ENCODE measurements at regions not wholly inside any gene's neighbourhood (a gene's known extent, or its start where the extent isn't known, plus 50 kb on each side); places are given as distances from the start of the nearest gene placed in this dataset.

DNA sequence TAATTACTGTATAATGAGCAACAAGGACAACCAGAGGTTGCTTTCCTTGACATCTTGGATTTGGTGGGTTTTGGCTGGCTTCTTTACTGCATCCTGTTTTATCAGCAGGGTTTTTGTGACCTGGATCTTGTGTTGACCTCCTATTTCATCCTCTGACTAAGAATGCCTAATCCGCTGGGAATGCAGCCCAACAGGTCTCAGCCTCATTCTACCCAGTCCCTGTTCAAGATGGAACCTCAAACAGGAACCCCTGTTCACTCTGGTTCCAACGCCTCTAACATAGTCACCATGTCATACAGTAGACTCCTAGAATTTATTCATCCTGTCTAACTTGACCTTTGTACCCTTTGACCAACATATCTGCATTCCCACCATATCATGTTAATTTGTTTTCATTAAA, 183.8 kb upstream of the SOX9 start:
- CTCF ChIA-PET = no interaction called here
- Histone ChIP-seq H3K9me3 (no peaks in the 10 kb centered on the region), H3K4me3 (no peak overlapping the region), H3K4me1 (no peaks in the 10 kb centered on the region), H3K27ac (no peak overlapping the region), H3K4me2 (no peak overlapping the region)
- 45% methylated on average over 2 of the region's 2 CpGs for WGBS (ENCODE audit: missing lambda C conversion rate)
- DNase-seq (ENCODE audit: low read depth in 1 of 2, low spot score in 1 of 2) = no peak
- TF ChIP-seq RCOR1 (IDR thresholded peaks at IDR 0.05; ENCODE audit: low read depth, low read length) (no peak), TP53 (CRISPR knock-in tag; IDR thresholded peaks at IDR 0.05) (no peak), REST (IDR thresholded peaks at IDR 0.05) (no peak), POLR2A (IDR thresholded peaks at IDR 0.05; ENCODE audit: low read length) (no peak), ZC3H11A (IDR thresholded peaks at IDR 0.05) (no peak), RNF2 (IDR thresholded peaks at IDR 0.05; ENCODE audit: borderline replicate concordance, low read depth) (no peak), HOXB13 (CRISPR knock-in tag; IDR thresholded peaks at IDR 0.05; ENCODE audit: low read depth) (no peak), SMC3 (IDR thresholded peaks at IDR 0.05) (no peak), KDM1A (IDR thresholded peaks at IDR 0.05; ENCODE audit: low read depth) (no peak), JUN (IDR thresholded peaks at IDR 0.05) (no peak), CHD2 (IDR thresholded peaks at IDR 0.05; ENCODE audit: low read length, partially characterized antibody) (no peak), CEBPB (IDR thresholded peaks at IDR 0.05) (no peak), HDAC2 (IDR thresholded peaks at IDR 0.05) (no peak), CBX8 (IDR thresholded peaks at IDR 0.05) (no peak), EHF (CRISPR knock-in tag; IDR thresholded peaks at IDR 0.05) (no peak), NFE2L2 (conservative IDR thresholded peaks at IDR 0.05; ENCODE audit: low read length) (no peak), ZNF302 (CRISPR knock-in tag; IDR thresholded peaks at IDR 0.05) (no peak)
- TF ChIP-seq, protein P1, sequence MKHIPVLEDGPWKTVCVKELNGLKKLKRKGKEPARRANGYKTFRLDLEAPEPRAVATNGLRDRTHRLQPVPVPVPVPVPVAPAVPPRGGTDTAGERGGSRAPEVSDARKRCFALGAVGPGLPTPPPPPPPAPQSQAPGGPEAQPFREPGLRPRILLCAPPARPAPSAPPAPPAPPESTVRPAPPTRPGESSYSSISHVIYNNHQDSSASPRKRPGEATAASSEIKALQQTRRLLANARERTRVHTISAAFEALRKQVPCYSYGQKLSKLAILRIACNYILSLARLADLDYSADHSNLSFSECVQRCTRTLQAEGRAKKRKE (CRISPR knock-in tag; IDR thresholded peaks at IDR 0.05; ENCODE audit: low read depth) = no peak
- TF ChIP-seq, protein P2, sequence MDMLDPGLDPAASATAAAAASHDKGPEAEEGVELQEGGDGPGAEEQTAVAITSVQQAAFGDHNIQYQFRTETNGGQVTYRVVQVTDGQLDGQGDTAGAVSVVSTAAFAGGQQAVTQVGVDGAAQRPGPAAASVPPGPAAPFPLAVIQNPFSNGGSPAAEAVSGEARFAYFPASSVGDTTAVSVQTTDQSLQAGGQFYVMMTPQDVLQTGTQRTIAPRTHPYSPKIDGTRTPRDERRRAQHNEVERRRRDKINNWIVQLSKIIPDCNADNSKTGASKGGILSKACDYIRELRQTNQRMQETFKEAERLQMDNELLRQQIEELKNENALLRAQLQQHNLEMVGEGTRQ (IDR thresholded peaks at IDR 0.05) = no peak
- TF ChIP-seq, protein P3, sequence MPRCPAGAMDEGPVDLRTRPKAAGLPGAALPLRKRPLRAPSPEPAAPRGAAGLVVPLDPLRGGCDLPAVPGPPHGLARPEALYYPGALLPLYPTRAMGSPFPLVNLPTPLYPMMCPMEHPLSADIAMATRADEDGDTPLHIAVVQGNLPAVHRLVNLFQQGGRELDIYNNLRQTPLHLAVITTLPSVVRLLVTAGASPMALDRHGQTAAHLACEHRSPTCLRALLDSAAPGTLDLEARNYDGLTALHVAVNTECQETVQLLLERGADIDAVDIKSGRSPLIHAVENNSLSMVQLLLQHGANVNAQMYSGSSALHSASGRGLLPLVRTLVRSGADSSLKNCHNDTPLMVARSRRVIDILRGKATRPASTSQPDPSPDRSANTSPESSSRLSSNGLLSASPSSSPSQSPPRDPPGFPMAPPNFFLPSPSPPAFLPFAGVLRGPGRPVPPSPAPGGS (IDR thresholded peaks at IDR 0.05) = no peak
- FAIRE-seq = no peak
- POLR2A ChIA-PET = no interaction called here
- no peak for ATAC-seq

- CTCF ChIA-PET = interaction anchor here (0.6 to 1.2 kb wide), 2 partner anchors 21 to 43 kb away, joined by 4 read pairs; no protein-coding TSS in a partner anchor
- no peak overlapping the region for H3K4me3 ChIP-seq
- POLR2A ChIA-PET = no interaction called here
- WGBS (ENCODE audit: missing lambda C conversion rate) = 48% methylated on average over 2 of the region's 2 CpGs
- ATAC-seq = no peak
- FAIRE-seq = no peak
- H3K4me2 ChIP-seq = no peak overlapping the region
- no peak for DNase-seq (ENCODE audit: low read depth in 1 of 2, low spot score in 1 of 2)
- H3K27ac ChIP-seq = no peak overlapping the region
- no peaks in the 10 kb centered on the region for H3K9me3 ChIP-seq
- no peaks in the 10 kb centered on the region for H3K4me1 ChIP-seq
- TF ChIP-seq NFE2L2 (conservative IDR thresholded peaks at IDR 0.05; ENCODE audit: low read length) (no peak), JUNB (IDR thresholded peaks at IDR 0.05) (no peak), ZC3H11A (IDR thresholded peaks at IDR 0.05) (no peak), ZSCAN20 (CRISPR knock-in tag; IDR thresholded peaks at IDR 0.05) (no peak), FOSB (CRISPR knock-in tag; IDR thresholded peaks at IDR 0.05) (no peak), HOXB5 (CRISPR knock-in tag; IDR thresholded peaks at IDR 0.05) (no peak), FOXS1 (CRISPR knock-in tag; IDR thresholded peaks at IDR 0.05) (no peak), EHF (CRISPR knock-in tag; IDR thresholded peaks at IDR 0.05) (no peak), POLR2A (IDR thresholded peaks at IDR 0.05; ENCODE audit: low read length) (no peak), EP300 (IDR thresholded peaks at IDR 0.05) (no peak), HEYL (CRISPR knock-in tag; IDR thresholded peaks at IDR 0.05) (no peak), RARB (CRISPR knock-in tag; IDR thresholded peaks at IDR 0.05) (no peak), FOSL2 (IDR thresholded peaks at IDR 0.05) (no peak), FOSL2 (CRISPR knock-in tag; IDR thresholded peaks at IDR 0.05) (no peak), GATA3 (IDR thresholded peaks at IDR 0.05; ENCODE audit: borderline replicate concordance) (no peak), NPAS2 (CRISPR knock-in tag; IDR thresholded peaks at IDR 0.05; ENCODE audit: borderline replicate concordance) (no peak), NR3C1 (IDR thresholded peaks at IDR 0.05) (no peak), JUN (IDR thresholded peaks at IDR 0.05) (no peak)
- TF ChIP-seq, protein P1 (CRISPR knock-in tag; IDR thresholded peaks at IDR 0.05; ENCODE audit: low read depth) = no peak
These were observed 182.9 kb upstream of the SOX9 start for GRCh38 chr17:71937914-71938313.
